NCI-H1694 treated with DMSO at 0.1 percent for 48 hours (cell line): ENCODE measurements at regions not wholly inside any gene's neighbourhood (a gene's known extent, or its start where the extent isn't known, plus 50 kb on each side); places are given as distances from the start of the nearest gene placed in this dataset.

Experiments
- DNase-seq: peaks from one replicate; lab custom pipeline; 2025; lab: John Stamatoyannopoulos, UW

DNA sequence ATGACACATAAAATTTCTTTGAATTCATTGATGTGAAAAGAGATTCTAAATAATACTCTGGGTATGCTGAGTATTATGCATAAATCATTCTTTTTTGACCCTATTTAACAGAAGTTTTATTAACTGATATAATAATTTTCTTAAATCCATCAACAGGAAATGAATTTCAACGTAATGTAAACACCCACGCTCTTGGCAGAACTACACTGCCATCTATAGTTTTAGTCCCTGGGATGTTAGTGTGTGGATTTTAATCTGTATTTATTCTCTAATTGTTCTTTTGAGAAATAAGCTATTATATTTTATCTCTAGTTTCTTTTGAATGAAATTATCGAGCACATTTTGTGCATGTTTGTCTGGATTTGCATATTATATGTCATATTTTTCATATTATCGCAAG lies 666.8 kb upstream of the NDST4 start:
- no peak for DNase-seq

DNA sequence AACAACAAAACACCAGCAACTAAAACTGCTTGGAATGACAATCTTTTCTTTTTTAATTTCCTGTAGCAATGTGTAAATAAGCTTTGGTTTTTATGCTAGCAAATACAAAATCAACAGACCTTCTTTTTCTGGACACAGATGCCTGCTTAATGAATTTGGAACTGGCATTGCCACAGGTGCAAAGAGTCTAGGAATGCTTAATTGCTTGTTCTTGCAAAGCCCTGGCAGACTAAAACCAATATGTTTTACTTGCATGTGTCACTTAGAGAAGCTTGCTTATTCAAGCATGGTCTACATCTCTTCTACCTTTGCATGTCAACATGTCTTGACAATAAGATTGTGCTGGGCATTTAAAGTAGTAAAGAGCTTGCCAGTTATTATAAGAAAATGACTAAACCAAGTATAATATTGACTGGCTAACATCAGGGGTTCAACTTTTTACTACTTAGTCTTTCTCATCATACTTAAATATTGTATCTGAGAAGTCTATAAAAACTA lies 656.7 kb upstream of the NDST4 start:
- no peak for DNase-seq

DNA sequence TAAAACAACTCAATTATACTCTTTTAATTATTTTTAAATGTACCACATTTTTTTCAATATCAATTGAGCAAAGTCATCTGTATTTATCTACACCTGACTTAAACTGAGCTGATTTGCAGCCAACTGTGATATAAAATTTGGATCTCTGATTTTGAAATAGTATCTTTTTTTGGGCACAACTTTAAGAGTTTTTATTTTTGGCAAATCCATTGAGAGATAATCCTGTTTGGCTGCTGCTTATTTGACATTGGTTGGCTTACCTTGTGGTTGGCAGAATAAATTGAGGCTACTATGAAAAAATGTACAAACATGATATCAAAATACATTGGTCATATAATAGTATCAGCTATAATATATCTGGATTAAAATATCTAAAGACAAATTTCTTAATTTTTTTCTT lies 656.0 kb upstream of the NDST4 start:
- DNase-seq: no peak

DNA sequence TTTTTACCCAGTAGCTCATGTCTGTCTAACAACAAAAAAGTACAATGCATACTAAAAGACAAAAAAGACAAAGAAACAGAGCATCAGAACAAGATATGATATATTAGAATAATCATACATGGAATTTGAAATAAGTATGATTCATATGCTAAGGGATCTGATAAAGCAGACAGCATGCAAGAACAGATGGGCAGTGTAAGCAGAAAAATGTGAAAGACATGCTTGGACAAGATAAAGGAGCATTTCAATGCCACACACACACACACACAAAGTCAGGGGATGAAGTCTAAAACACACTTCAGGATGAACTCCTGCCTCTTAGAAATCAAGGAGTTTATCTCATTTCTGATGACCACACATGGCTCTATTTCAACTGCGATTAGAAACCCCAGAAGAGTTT lies 649.6 kb upstream of the NDST4 start:
- no peak for DNase-seq

DNA sequence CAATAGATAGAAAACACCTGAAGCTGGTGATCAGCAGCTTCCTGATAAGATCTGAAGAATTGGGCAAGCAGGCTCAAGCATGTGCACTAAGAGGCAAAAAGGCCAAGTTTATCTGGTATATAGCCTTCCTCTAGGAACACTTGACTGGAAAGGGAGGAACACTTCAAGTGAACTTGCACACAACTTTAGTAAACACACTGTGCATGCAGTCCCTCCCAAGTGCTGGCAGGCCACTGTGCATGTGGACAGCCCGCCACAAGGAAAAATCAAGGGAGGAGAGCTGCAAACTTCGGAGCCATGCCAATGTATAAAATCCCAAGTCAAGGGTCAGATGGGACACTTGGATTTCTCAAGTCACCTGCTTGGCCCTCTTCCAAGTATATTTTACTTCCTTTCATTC lies 645.8 kb upstream of the NDST4 start:
- no peak for DNase-seq

DNA sequence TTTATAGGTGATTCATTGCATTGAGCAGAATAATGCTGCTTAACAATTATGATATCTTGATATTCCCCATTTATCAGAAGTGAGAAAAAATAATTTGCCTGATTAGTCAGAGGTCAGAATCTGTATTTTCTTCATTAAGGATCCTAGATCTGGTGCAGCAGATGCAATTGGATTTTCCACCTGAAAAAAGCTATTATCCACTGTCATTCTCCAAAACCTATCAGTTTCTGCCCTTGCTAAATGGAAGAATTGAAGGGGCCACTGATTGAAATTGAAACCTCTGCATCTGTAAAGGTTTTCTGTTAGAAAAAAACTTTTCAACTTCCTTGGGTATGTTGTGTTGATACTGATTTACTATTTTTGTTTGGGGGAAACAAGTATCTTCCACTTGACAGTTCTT lies 636.0 kb upstream of the NDST4 start:
- no peak for DNase-seq

DNA sequence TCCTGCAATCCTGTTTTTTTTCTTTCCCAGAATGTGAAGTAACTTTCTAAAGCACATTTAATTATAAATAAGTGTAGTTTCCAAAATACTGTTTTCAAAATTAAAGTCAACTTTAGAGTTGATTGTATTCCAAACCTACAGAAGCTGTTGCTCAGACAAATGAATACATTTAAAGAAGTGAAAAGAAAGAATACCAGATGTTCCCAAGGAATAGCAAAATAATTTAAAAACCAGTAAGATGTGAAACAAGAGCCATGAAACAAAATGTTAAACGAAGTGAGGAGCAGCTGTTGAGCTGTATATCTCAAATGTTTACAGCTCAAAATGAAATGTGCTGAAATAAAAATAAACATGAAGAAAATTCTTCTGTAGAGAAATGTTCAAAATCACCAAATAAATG lies 627.4 kb upstream of the NDST4 start:
- no peak for DNase-seq

DNA sequence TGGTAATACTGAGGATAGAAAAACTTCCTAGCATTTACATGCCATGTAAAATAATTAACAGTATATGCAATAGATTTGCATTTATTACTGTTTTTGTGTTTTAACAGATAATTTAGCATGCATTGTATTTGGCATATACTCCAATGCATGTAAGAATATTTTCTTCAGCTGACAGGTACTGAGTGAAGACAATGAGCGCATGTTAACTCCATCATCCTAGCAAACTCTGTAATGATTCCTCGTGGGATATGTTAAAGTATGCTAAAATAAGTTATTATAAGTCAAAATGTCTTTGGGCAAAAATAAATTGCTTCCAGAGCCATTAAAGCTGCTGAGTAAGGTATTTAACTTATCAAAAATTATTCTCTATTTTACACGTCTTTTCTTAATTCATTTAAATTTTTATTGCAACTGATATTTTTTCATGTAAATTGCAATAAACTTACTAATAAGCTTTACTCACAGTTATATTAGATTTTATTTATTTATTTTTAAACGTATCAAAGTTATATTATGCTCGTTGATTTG lies 616.4 kb upstream of the NDST4 start:
- no peak for DNase-seq

DNA sequence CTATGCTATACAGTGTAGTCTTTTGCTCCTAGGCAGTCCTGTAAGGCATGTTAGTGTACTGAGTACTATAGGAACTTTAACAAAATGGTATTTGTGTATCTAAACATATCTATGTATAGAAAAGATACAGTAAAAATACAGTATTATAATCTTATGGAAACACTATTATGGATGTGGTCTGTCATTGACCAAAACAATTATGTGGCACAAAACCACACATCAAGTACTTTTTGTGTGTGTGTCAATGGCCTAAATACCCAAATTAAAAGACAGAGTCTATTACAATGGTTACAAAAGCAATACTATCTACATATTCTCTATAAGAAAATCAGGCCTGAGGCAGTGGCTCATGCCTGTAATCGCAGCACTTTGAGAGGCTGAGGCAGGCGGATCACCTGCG lies 610.2 kb upstream of the NDST4 start:
- DNase-seq: no peak

DNA sequence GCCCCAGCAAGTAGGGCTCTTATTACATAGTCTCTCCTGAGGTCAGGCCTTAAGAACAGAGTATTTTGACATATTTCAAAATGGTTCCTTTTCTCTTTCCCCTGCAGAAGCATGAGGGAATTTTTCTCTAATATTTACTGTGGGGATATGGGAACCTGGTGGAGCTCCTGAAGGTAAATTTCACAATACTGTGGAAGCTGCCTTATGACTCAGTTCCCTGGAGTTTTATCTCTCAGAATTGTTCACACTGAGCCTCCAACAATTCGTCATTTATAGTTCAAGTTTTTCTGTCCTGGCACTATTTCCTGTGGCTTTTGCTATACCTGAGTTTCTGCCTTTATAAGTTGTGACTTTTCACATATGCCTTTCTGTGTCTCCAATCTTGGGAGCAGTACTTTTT lies 607.2 kb upstream of the NDST4 start:
- DNase-seq: no peak

DNA sequence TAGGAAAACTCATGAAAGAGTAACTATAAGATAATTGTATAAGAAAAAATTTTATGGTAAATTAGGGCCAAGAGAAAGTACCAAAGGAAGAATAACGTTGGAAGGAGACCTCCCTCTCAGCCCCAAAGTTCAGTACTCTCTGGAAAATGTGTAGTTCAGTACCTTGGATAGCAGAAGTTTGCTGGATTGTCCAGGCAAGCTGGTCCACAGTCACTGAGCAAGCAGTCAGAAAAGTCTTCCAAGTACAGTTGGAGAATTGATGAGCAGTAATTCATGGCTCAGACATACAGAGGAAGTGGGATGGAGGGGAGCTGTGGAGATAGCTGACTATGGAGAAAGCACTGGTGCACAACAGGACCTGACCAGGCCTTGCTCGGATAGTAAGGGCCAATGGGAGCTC lies 598.2 kb upstream of the NDST4 start:
- DNase-seq: no peak

DNA sequence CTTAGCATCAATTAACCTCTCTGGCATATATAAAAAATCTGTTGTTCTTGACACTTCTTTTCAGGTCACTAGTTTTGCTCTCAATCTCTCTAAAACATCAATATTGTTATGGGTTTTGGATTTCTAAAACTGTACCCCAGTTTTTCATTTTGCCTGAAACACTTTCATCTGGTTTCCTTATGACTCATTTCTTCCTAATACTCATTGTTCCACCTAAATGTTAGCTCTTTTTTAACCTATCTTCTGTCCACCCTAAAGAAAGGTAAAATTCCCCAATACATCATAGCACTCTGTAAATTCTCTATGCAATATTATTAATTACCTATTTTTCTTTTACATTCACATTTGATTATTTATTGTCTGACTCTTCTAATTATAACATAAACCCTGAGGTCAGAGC lies 575.5 kb upstream of the NDST4 start:
- DNase-seq: no peak

DNA sequence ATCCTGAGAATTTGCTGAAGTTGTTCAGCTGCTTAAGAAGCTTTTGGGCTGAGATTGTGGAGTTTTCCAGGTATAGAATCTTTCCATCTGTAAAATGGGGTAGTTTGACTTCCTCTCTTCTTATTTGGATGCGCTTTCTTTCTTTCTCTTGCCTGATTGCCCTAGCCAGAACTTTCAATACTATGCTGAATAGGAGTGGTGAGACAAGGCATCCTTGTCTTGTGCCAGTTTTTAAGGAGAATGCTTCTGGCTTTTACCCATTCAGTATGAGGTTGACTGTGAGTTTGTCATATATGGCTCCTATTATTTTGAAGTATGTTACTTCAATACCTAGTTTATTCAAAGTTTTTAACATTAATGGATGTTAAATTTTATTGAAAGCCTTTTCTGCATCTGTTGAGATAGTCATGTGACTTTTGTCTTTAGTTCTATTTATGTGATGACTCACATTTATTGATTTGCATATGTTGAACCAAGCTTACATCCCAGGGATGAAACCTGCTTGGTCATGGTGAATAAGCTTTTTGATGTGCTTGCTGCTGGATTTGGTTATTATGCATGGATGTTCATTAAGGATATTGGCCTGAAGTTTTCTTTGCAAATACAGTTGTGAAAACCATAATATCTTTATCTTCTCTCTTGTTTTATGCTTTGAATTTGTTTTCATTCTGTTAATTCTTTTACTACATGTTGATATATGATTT lies 573.8 kb upstream of the NDST4 start:
- no peak for DNase-seq

DNA sequence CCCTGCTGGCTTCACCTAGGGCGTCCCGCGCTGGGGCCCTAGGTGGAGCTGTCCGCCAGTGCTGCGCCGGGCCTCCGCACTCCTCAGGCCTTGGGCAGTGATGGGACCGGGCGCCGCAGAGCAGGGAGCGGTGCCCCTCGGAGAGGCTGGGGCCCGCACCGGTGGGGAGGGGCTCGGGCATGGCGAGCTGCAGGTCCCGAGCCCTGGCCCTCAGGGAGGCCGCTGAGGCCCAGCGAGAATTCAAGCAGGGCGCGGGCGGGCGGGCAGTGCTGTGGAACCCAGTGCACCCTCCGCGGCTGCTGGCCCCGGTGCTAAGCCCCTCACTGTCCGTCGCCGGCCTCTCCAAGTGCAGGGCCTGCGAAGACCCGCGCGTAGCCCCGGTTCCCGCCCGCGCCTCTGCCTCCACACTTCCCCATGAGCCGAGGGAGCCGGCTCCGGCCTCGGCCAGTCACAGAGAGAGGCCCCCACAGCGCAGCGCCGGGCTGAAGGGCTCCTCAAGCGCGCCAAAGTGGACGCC lies 565.1 kb upstream of the NDST4 start:
- no peak for DNase-seq

DNA sequence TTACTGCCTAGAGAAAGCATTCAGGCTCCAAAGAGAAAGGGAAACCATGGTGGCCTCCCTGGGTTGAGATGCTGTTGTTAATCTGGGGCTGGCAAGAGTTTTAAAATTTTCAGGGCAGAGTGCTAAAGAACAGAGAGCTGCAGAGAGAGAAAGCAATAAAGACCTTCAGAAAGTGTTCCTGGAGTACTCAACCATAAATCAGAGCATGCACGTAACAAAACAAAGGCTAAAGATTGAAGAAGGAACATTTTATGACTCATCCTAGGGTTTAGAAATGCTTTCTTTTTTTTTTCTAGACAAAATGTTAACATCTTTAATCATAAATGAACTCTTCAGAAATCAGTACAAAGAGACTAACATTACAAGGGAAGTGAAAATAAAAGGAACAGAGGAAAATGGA lies 562.3 kb upstream of the NDST4 start:
- no peak for DNase-seq

DNA sequence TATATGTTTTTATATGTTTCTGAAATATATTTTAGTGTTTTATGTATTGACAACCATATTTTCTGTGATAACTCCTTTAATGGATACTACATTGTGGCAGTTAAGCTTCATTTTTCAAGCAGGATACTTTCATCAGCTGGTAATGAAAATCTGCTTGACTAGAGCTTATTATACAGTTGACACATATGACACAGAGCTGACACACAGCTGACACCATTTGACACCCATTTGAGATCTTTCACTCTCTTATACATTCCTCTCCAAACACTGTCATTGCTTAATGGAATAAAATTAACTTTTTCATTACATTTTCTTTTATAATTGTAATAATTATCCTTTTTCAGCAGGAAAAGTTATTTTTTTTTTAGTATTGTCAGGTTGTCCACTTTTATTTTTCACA lies 561.1 kb upstream of the NDST4 start:
- no peak for DNase-seq

DNA sequence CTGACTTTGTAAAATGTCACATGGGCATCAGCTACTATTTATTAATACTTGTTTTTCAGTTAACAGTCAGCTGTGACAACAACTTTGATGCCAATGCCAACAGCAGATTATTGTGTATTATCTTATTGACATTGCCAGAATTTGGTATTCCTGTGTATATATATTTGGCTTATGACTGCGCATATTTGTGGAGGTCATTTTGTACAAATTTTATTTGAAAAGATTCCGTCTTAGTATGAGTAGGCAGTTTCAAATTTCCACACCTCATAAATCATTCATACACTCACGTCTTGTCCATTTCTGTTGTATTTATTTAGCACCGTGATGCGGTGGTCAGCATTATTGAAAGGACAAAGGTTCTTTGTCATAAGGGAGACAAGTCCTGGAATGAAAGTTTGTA lies 558.2 kb upstream of the NDST4 start:
- no peak for DNase-seq

DNA sequence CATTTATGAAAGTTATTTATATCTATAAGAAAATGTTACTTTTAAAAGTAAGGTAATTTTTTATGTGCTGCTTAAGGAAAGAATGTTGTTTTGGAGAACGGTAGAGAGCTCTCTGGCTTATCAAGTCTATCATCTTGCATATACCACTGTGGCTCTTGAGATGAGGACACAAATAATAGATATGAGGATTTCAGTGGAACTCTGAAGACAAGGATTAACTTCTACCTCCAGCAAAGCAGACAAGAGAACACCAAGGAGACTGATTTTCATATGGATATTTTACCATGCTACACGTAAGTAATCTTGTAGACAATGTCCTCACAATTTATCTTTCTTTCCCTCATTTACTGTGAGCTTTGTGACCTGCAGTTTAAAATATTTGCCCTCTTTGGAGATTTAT lies 557.5 kb upstream of the NDST4 start:
- no peak for DNase-seq

DNA sequence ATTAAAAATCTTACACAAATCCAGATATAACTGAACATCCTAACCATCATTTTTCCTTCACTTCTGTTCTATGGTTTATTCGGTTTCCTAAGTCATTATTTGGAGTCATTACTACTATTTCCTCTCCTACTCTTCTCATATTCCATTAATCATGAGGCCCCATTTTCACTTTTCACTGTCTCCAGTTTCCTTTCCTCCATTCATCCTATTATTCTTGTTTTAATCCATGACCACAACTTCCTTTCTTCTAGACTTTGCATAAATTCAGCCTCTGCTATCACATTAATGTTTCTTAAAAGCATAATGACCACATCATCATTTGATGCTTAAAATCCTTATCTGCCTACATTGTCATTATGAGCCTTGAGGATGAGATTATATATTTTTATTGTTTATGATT lies 555.0 kb upstream of the NDST4 start:
- DNase-seq: no peak

DNA sequence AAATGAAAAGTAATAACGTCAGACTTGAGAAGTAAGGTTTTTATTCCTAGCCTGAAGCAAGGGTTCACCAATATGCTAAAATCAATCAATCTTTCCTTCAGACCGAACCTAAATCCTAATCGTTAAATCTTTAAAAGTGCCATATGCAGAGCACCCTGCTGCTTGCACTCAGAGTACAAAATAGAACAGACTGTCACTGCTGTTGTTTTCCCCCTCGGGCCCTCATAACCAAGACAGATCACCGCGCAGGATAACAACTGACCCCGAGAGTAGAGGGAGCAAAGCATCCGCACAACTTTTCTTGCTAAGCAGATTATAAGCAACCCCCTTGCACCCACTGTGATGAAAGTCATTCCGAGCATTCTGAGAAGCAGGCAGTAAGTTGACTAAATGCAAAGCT lies 550.9 kb upstream of the NDST4 start:
- DNase-seq: no peak

DNA sequence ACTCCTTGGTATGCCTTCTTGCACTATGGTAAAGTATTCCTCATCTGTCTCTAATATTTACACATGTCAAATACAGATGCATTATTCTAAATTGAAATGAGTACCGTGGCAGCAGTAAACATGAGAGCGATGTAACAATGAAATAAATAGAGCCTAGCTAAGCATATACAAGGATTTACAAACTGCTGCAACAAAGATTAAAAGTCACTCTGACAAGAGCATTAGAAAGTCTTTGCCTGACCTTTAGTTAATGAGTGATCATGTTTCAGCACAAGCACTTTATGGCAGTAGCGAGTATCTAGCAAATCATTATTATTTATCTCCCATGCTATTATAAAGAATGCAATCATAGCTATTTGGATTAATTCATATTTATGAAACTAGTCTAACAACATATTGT lies 547.0 kb upstream of the NDST4 start:
- no peak for DNase-seq

DNA sequence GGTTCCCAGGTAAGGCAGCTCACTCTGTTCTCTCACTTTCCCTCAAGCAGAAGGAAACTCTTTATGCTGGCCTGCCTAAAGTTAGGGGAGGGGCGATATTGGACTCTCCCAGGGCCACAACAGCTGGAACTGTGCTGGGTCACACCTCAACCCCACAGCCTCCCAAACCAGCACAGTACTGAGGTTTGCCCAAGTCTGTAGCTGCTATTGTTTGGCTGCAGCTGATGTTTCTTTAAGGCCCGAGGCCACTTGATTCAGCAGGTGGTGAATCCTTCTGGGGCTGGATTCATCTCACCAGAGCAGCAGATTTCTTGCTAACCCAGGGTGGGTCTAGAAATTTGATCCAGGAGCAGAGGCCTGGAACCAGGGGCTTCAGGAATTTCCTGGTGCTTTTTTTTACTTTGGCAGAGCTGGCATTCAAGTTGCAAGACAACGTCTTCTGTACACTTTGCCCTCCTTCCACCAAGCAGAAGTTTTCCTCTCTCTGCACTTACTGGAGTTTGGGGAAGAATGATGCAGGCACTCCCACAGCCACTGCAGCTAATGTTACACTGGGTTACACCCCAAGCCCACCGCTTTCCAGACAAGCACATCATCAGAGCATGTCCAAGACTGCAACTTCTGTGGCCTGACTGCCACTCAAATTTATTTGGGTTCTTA lies 544.7 kb upstream of the NDST4 start:
- no peak for DNase-seq

DNA sequence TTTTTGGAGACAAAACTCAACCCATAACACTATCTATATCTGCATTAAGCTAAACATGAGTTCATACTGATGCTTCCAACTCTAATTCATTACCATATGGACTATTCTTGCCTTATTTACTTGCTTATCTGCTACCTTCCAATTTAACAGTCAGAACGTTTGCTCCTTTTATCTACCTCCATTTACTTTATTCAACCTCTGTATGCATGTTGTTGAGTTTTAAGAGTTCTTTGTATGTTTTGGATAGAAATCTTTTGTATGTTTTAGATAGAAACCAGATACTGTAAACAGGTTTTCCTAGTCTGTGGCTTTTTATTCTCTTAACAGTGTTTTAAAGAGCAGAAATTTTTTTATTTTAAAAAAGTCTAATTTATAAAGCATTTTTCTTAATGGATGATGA lies 542.2 kb upstream of the NDST4 start:
- DNase-seq: no peak

DNA sequence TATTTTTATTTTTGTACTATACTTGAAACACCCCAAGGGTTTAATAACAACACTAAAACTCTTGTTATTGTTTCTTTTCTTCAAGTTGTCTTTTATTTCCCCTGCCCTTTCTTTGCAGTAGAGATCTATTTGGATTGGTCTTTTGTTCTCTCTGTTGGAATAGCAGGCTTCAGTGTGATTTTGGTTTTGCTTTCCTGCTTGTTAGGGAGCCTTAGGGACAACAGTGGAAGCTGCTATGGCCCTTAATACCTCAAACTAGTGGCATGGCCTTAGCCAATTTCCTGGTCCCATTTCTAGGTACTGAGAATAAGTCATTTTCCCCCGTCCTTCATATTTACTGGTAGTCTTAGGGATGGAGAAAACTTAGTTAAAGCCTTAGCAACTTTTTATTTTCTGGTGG lies 535.4 kb upstream of the NDST4 start:
- no peak for DNase-seq
